IPS DF 4.7 (cell line): ENCODE measurements at regions not wholly inside any gene's neighbourhood (a gene's known extent, or its start where the extent isn't known, plus 50 kb on each side); places are given as distances from the start of the nearest gene placed in this dataset.
"Not testable (repeated sequence)": the region's sequence is repeated elsewhere in the genome, so short reads cannot be mapped to it uniquely, and the experiment has no call there.

Experiments
- DNase-seq: peaks from one replicate; pipeline ENCODE4 v3.0.0-alpha.2; 2013; ENCODE audit warnings: low spot score; ENCODE audit errors: extremely low read depth

- no peak for DNase-seq
These were observed 70.0 kb upstream of the PAX7 start for GRCh38 chr1:18560692-18561091.

DNA sequence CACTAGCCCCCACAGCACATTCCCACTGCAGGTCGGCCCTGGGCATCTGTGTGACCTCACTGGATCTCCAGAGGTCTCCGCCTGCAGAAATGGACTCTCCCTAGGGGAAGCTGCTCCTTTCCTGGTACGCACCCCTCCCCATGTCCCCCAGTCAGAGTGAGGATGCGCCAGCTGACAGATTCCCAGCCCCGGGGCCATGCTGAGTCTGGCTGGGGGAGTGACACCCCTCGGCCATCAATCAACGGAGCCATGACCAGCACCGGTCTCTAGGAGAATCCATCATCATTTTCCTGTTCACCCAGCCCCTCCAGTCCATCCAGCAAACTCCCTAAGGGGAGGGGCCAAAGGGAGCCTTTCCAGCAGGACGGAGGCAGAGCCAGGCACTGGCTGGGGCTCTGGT is 68.7 kb upstream of the PAX7 start:
- DNase-seq, result no peak

DNA sequence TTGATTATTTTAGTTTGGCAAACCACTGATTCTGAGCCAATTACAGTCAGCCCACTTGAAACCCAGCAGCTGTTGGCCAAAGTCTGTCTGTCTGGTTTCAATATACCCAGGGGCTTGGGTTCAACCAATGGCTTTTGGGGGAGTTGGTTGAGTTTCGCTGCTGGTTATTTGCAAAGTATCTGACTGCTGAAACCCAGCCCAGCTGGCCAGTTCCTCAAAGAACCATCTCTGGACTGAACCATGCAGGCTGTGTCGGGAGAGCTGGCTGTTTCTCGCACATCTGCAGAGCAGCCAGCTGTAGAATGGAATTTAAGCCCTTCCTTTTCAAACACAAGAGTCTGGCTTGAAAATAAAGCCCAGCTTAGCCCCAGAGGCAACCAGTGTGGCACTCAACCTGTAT is 66.0 kb upstream of the PAX7 start:
- DNase-seq, result no peak

DNA sequence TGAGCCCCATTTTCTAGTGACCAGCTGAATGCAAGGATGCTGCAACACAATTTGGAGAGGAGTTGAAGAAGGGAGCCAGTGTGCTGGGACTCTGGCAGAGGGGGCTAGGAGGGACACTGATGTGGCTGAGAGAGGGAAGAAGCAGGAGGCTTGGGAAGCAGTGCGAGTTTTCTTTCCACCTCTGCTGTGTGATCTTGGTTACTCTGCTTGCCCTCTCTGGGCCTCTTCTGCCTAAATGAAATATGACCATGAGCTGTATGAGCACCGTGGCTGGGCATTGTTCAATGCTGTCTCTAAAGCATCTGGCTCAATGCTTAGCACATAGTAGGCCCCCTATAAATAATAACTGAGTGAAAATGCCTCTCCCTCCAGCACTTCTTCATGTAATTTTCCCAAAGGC is 65.3 kb upstream of the PAX7 start:
- no peak for DNase-seq

DNA sequence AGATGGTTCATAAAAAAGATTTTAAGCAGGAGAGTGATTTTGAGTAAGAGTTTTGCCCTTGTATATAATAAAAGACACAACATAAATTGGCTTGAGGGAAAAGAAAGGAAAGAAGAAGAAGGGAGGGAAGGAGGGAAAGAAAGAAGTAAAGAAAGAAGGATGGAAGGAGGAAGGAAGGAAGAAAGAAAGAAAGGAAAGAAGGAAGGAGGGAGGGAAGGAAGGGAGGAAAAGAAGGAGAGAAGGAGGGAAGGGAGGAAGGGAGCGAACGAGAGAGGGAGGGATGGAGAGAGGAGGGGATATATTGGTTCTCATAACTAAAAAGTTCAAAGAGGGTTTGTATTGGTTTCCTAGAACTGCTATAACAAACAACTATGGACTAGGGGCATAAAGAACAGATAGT is 62.2 kb upstream of the PAX7 start:
- DNase-seq, result no peak

DNA sequence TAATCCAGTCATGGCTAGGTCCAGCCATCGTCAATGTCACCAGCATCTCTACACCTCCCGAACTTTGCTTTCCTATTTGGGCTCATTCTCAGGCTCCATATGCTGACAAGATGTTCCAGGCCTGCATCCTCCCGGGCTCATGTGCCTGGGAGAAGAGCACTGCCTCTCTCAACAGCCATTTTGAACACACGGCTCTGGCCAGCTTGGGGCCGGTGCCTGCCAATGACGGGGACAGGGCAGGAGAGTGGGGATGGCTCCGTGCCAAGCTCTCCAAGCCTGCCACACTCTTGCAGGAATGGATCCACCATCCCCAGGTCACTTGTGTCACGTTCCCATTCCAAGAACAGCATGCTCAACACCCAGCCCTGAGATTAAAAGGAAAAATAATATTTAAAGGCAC is 61.4 kb upstream of the PAX7 start:
- DNase-seq, result no peak

DNA sequence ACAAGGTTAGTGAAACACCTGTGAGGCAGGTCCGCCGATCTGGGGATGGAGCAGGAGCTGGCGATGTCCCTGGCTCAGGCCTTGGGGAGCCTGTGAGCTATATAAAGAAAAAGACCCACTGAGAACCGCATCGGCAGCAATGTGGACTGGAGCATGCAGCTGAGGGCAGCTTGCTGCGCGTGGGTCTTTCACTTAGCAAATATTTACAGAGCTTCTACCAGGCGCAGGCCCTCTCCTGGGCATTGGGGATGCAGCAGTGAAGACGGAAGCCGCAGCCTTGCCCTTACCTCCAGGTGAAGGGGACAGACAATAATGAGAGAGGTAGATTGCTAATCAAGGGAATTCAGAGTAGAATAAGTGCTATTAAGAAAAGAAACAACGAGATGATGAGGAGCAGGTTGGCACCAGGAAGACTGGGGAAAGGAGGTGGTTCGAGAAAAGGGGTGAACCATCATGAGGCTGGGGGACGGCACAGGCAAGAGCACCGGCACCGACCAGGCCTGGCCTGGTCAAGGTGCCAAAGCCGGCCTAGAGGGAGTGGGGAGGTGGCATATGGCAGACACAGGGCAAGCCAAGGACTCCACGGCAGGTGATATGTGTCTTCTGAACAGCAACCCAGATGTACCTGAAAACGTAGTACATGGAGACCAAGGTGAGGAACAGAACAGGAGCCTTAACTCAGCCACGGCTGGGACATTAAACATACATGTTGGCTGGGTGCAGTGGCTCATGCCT is 60.7 kb upstream of the PAX7 start:
- DNase-seq, result no peak

DNA sequence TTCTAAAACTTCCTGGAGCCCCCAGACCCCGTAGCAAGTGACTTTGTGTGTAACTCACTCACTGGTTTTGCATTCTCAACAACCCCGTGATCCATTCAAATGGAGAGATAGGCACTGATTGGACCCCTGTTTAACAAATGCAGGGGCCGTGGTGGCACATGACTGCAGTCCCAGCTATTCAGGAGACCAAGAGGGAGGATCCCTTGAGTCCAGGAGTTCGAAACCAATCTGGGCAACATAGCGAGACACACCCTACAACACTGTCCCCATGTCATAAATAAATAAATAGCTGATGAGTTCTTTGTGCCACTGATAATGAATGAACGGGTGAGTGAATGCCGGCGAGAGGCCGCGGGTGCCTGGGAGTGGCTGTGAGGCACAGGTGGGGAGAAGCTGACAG is 59.4 kb upstream of the PAX7 start:
- no peak for DNase-seq

- no peak for DNase-seq
These were observed 58.4 kb upstream of the PAX7 start for GRCh38 chr1:18572022-18572880.

DNA sequence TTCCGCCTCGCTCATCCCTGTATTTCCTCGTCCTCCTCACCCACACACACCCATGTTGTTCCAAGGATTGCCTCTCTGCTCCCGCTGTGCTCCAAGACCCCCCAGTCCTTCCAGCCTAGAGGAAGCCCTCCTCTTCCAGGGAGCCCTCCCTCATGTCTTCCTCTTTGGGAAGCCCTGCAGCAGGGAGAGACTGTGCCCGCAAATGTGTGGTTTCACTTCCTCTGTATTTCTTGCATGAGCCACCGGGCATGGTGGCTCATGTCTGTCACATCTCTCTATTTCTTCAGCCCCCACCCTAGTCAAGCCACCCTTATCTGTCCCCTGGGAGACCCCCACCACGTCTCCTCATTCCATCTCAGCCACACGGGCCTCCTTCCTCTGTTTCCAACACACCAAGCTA is 57.5 kb upstream of the PAX7 start:
- DNase-seq, result no peak

- no peak for DNase-seq
These were observed 55.9 kb upstream of the PAX7 start for GRCh38 chr1:18574754-18575153.

- DNase-seq, result peak; percentile 72
These were observed 55.0 kb upstream of the PAX7 start for GRCh38 chr1:18575620-18576019.

GRCh38 chr1:18578271-18578670 is 52.4 kb upstream of the PAX7 start:
- DNase-seq, result no peak

GRCh38 chr1:18579267-18579666 is 51.4 kb upstream of the PAX7 start:
- not testable (repeated sequence) for DNase-seq

DNA sequence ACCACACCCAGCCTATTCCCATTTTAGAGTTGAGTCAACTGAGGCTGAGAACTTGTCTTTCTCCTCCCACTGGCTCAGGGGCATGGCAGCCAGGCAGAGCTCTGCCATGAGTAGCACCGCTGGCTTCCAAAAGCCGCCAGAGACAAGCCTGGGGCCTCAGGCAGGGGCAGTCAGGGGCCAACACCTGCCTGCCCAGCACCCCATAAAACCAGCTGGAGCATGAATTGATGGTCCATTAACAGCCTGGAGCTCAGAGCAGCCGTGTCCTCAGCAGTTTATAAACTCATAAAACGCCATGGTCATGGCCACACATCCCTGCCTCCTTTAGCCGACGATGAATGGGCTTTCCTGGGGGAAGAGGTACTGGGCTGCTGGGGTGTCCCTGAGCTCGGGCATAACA is 50.6 kb upstream of the PAX7 start:
- no peak for DNase-seq

DNA sequence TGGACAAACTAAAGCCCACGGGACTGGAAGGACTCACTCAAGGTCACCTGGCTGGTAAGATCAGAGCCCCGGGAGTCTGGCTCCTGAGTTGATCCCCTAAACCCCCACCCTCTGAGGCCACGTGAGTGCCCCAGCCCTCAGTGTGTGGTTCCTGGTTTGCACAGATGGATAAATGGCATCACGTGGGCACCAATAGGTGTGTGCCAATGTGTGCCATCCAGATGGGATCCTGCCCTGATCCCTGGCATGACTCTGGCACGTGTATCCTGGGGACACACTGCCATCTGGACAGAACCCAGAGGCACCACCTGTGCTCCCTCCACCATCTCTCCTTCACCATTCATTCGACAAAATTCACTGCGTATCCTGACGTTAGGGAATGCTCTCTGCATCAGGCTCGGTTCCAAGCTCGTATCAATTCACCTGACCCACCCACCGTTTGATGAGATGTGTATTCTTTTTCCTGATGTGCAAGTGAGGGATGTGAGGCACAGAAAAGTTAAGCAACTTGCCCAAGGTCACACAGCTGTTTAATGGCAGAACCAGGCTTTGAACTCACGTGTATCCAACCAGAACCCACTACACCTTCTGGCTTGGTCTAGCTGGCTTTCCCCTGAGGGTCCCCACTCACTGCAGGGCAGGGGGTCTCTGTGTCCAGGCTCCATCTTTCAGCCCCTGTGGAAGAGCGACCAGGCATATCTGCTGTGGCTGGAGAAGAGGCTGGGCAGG is 49.8 kb upstream of the PAX7 start:
- DNase-seq, result no peak
